ENCODE measurements at regions not wholly inside any gene's neighbourhood (a gene's known extent, or its start where the extent isn't known, plus 50 kb on each side); places are given as distances from the start of the nearest gene placed in this dataset.
"Not testable (repeated sequence)": the region's sequence is repeated elsewhere in the genome, so short reads cannot be mapped to it uniquely, and the experiment has no call there.

GRCh38 chr2:110394769-110395168, 77.8 kb downstream of the LIMS4 start:
- H3K27me3 ChIP-seq (replicated peaks in 1 of 4; ENCODE audit: control extremely low read depth in 1 of 4, control insufficient read depth in 3 of 4, insufficient read depth in 4 of 4, low read length in 3 of 4); POLR2A ChIA-PET; H3K27ac Mint-ChIP-seq; H3K27ac ChIP-seq (ENCODE audit: low read length in 2 of 2); H3K9ac ChIP-seq (ENCODE audit: low read length); DNase-seq; H4K20me1 ChIP-seq (ENCODE audit: control insufficient read depth, insufficient read depth, low read length, poor library complexity, severe bottlenecking); H3K9me3 ChIP-seq (ENCODE audit: control extremely low read depth in 1 of 3, control insufficient read depth in 2 of 3, insufficient read depth in 1 of 3, low read length in 2 of 3); CTCF ChIA-PET; H3K4me2 ChIP-seq (replicated peaks; ENCODE audit: low read depth, low read length, poor library complexity, severe bottlenecking); H3K4me3 Mint-ChIP-seq; ATAC-seq (ENCODE audit: low read depth); intact Hi-C loops (cut with micrococcal nuclease); H3K4me1 ChIP-seq (ENCODE audit: control insufficient read depth in 2 of 2, insufficient read depth in 2 of 2, low read length in 2 of 2); H3K9me3 Mint-ChIP-seq (ENCODE audit: insufficient read depth); H2AFZ ChIP-seq (ENCODE audit: insufficient read depth, low read depth, low read length, poor library complexity, severe bottlenecking); H3K4me3 ChIP-seq (ENCODE audit: control extremely low read depth in 1 of 5, extremely low read depth in 1 of 5, insufficient read depth in 1 of 5, low read depth in 2 of 5, low read length in 4 of 5); H3K27me3 Mint-ChIP-seq; H3K79me2 ChIP-seq (ENCODE audit: control insufficient read depth, insufficient read depth, low read length); H3K4me1 Mint-ChIP-seq; H3K36me3 ChIP-seq (replicated peaks in 1 of 2; ENCODE audit: control extremely low read depth in 1 of 2, control insufficient read depth in 1 of 2, extremely low read depth in 1 of 2, insufficient read depth in 2 of 2, low read length in 1 of 2): not testable (repeated sequence)
- WGBS (ENCODE audit: insufficient coverage): no CpG with 5 or more reads among the region's 2 CpGs

- H4K20me1 ChIP-seq (ENCODE audit: control insufficient read depth, insufficient read depth, low read length, poor library complexity, severe bottlenecking); H3K4me3 Mint-ChIP-seq; H2AFZ ChIP-seq (ENCODE audit: insufficient read depth, low read depth, low read length, poor library complexity, severe bottlenecking); H3K27me3 Mint-ChIP-seq; H3K27ac ChIP-seq (ENCODE audit: low read length in 2 of 2); POLR2A ChIA-PET; CTCF ChIA-PET; ATAC-seq (ENCODE audit: low read depth); H3K9me3 ChIP-seq (ENCODE audit: control extremely low read depth in 1 of 3, control insufficient read depth in 2 of 3, insufficient read depth in 1 of 3, low read length in 2 of 3); H3K27me3 ChIP-seq (replicated peaks in 1 of 4; ENCODE audit: control extremely low read depth in 1 of 4, control insufficient read depth in 3 of 4, insufficient read depth in 4 of 4, low read length in 3 of 4); H3K4me1 ChIP-seq (ENCODE audit: control insufficient read depth in 2 of 2, insufficient read depth in 2 of 2, low read length in 2 of 2); H3K4me1 Mint-ChIP-seq; DNase-seq; H3K9ac ChIP-seq (ENCODE audit: low read length); H3K9me3 Mint-ChIP-seq (ENCODE audit: insufficient read depth); H3K4me3 ChIP-seq (ENCODE audit: control extremely low read depth in 1 of 5, extremely low read depth in 1 of 5, insufficient read depth in 1 of 5, low read depth in 2 of 5, low read length in 4 of 5); intact Hi-C loops (cut with micrococcal nuclease); H3K27ac Mint-ChIP-seq; H3K79me2 ChIP-seq (ENCODE audit: control insufficient read depth, insufficient read depth, low read length); H3K4me2 ChIP-seq (replicated peaks; ENCODE audit: low read depth, low read length, poor library complexity, severe bottlenecking); H3K36me3 ChIP-seq (replicated peaks in 1 of 2; ENCODE audit: control extremely low read depth in 1 of 2, control insufficient read depth in 1 of 2, extremely low read depth in 1 of 2, insufficient read depth in 2 of 2, low read length in 1 of 2): not testable (repeated sequence)
- WGBS (ENCODE audit: insufficient coverage): no CpG with 5 or more reads among the region's 8 CpGs
These were observed 80.2 kb downstream of the LIMS4 start for GRCh38 chr2:110392366-110392765.

DNA sequence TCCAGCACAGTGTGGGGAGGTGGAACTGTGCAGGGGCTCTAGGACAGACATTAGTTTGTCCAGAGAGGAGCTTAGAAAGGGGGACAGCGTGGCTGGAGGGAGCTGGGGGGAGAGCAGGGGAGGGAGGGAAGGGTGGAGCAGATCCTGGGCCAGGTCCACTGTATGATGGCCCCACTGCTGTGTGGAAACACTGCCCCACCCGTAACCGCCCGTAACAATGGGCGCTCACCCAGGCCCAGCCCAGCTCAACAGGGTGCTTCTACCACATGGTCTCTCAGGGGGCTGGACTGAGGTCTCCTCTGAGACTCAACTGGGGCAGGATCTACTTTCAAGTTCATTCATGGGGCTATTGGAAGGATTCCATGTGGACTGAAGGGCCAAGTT, 81.6 kb downstream of the LIMS4 start:
- H3K9ac ChIP-seq (ENCODE audit: low read length); H3K9me3 Mint-ChIP-seq (ENCODE audit: insufficient read depth); H3K9me3 ChIP-seq (ENCODE audit: control extremely low read depth in 1 of 3, control insufficient read depth in 2 of 3, insufficient read depth in 1 of 3, low read length in 2 of 3); H3K4me3 Mint-ChIP-seq; DNase-seq; H2AFZ ChIP-seq (ENCODE audit: insufficient read depth, low read depth, low read length, poor library complexity, severe bottlenecking); H3K4me2 ChIP-seq (replicated peaks; ENCODE audit: low read depth, low read length, poor library complexity, severe bottlenecking); ATAC-seq (ENCODE audit: low read depth); H3K4me3 ChIP-seq (ENCODE audit: control extremely low read depth in 1 of 5, extremely low read depth in 1 of 5, insufficient read depth in 1 of 5, low read depth in 2 of 5, low read length in 4 of 5); POLR2A ChIA-PET; intact Hi-C loops (cut with micrococcal nuclease); H3K4me1 ChIP-seq (ENCODE audit: control insufficient read depth in 2 of 2, insufficient read depth in 2 of 2, low read length in 2 of 2); H3K27me3 ChIP-seq (replicated peaks in 1 of 4; ENCODE audit: control extremely low read depth in 1 of 4, control insufficient read depth in 3 of 4, insufficient read depth in 4 of 4, low read length in 3 of 4); H3K79me2 ChIP-seq (ENCODE audit: control insufficient read depth, insufficient read depth, low read length); H3K36me3 ChIP-seq (replicated peaks in 1 of 2; ENCODE audit: control extremely low read depth in 1 of 2, control insufficient read depth in 1 of 2, extremely low read depth in 1 of 2, insufficient read depth in 2 of 2, low read length in 1 of 2); CTCF ChIA-PET; H3K27me3 Mint-ChIP-seq; H3K27ac Mint-ChIP-seq; H3K27ac ChIP-seq (ENCODE audit: low read length in 2 of 2); H3K4me1 Mint-ChIP-seq; H4K20me1 ChIP-seq (ENCODE audit: control insufficient read depth, insufficient read depth, low read length, poor library complexity, severe bottlenecking): not testable (repeated sequence)
- WGBS (ENCODE audit: insufficient coverage): no CpG with 5 or more reads among the region's 5 CpGs

GRCh38 chr2:110390351-110391034, 82.1 kb downstream of the LIMS4 start:
- POLR2A ChIA-PET; H3K27ac ChIP-seq (ENCODE audit: low read length in 2 of 2); H4K20me1 ChIP-seq (ENCODE audit: control insufficient read depth, insufficient read depth, low read length, poor library complexity, severe bottlenecking); H3K9me3 ChIP-seq (ENCODE audit: control extremely low read depth in 1 of 3, control insufficient read depth in 2 of 3, insufficient read depth in 1 of 3, low read length in 2 of 3); H3K27me3 Mint-ChIP-seq; H3K4me2 ChIP-seq (replicated peaks; ENCODE audit: low read depth, low read length, poor library complexity, severe bottlenecking); H3K9ac ChIP-seq (ENCODE audit: low read length); H3K4me1 ChIP-seq (ENCODE audit: control insufficient read depth in 2 of 2, insufficient read depth in 2 of 2, low read length in 2 of 2); H3K4me3 ChIP-seq (ENCODE audit: control extremely low read depth in 1 of 5, extremely low read depth in 1 of 5, insufficient read depth in 1 of 5, low read depth in 2 of 5, low read length in 4 of 5); H3K9me3 Mint-ChIP-seq (ENCODE audit: insufficient read depth); H3K4me3 Mint-ChIP-seq; H3K79me2 ChIP-seq (ENCODE audit: control insufficient read depth, insufficient read depth, low read length); CTCF ChIA-PET; H3K4me1 Mint-ChIP-seq; H3K27me3 ChIP-seq (replicated peaks in 1 of 4; ENCODE audit: control extremely low read depth in 1 of 4, control insufficient read depth in 3 of 4, insufficient read depth in 4 of 4, low read length in 3 of 4); H3K36me3 ChIP-seq (replicated peaks in 1 of 2; ENCODE audit: control extremely low read depth in 1 of 2, control insufficient read depth in 1 of 2, extremely low read depth in 1 of 2, insufficient read depth in 2 of 2, low read length in 1 of 2); H3K27ac Mint-ChIP-seq; H2AFZ ChIP-seq (ENCODE audit: insufficient read depth, low read depth, low read length, poor library complexity, severe bottlenecking); intact Hi-C loops (cut with micrococcal nuclease): not testable (repeated sequence)
- ATAC-seq (ENCODE audit: low read depth) (peak; percentile 51), DNase-seq (peak; percentile 18)
- WGBS (ENCODE audit: insufficient coverage): no CpG with 5 or more reads among the region's 7 CpGs

Data from B cell (primary cell).